ENCODE measurements at regions not wholly inside any gene's neighbourhood (a gene's known extent, or its start where the extent isn't known, plus 50 kb on each side); places are given as distances from the start of the nearest gene placed in this dataset.

GRCh38 chr6:79804732-79805131, 142.6 kb downstream of the ELOVL4 start:
- H3K36me3 ChIP-seq (replicated peaks in 1 of 2; ENCODE audit: insufficient read depth in 1 of 2, low read depth in 2 of 2) = no peaks in the 10 kb centered on the region
- TF ChIP-seq POLR2A (IDR thresholded peaks at IDR 0.05) = no peak
- TF ChIP-seq CTCF (IDR thresholded peaks at IDR 0.05) = no peak
- intact Hi-C loops (cut with DNase I) = no loop called here
- H3K27ac ChIP-seq = no peak overlapping the region
- ATAC-seq (no peak), DNase-seq (no peak)
- no peak overlapping the region for H3K4me3 ChIP-seq
- WGBS, 2 donors = 68 to 72% methylated on average over 3 of the region's 3 CpGs
- no peaks in the 10 kb centered on the region for H3K27me3 ChIP-seq
- H3K4me1 ChIP-seq = no peaks in the 10 kb centered on the region
- no peaks in the 10 kb centered on the region for H3K9me3 ChIP-seq

- intact Hi-C loops (cut with DNase I) = no loop called here
- no peak for ATAC-seq
- Histone ChIP-seq H3K27ac (no peak overlapping the region), H3K9me3 (no peaks in the 10 kb centered on the region), H3K36me3 (replicated peaks in 1 of 2; ENCODE audit: insufficient read depth in 1 of 2, low read depth in 2 of 2) (no peaks in the 10 kb centered on the region), H3K4me1 (no peaks in the 10 kb centered on the region), H3K27me3 (no peaks in the 10 kb centered on the region), H3K4me3 (no peak overlapping the region)
- TF ChIP-seq POLR2A (IDR thresholded peaks at IDR 0.05) (no peak), CTCF (IDR thresholded peaks at IDR 0.05) (no peak)
- no peak for DNase-seq
Measured at GRCh38 chr6:79803917-79804316, 143.4 kb downstream of the ELOVL4 start.

GRCh38 chr6:79802657-79803300, 144.6 kb downstream of the ELOVL4 start:
- 33 to 53% methylated on average over 4 to 5 of the region's 5 CpGs for WGBS, 2 donors
- H3K9me3 ChIP-seq = no peaks in the 10 kb centered on the region
- ATAC-seq = no peak
- no peak overlapping the region for H3K4me3 ChIP-seq
- TF ChIP-seq POLR2A (IDR thresholded peaks at IDR 0.05) (no peak), CTCF (IDR thresholded peaks at IDR 0.05) (no peak)
- H3K36me3 ChIP-seq (replicated peaks in 1 of 2; ENCODE audit: insufficient read depth in 1 of 2, low read depth in 2 of 2) = no peaks in the 10 kb centered on the region
- no peak overlapping the region for H3K27ac ChIP-seq
- DNase-seq = no peak
- H3K4me1 ChIP-seq = no peaks in the 10 kb centered on the region
- no peaks in the 10 kb centered on the region for H3K27me3 ChIP-seq
- intact Hi-C loops (cut with DNase I) = no loop called here

- intact Hi-C loops (cut with DNase I) = no loop called here
- TF ChIP-seq POLR2A (IDR thresholded peaks at IDR 0.05) = no peak
- TF ChIP-seq CTCF (IDR thresholded peaks at IDR 0.05) = no peak
- Histone ChIP-seq H3K36me3 (replicated peaks in 1 of 2; ENCODE audit: insufficient read depth in 1 of 2, low read depth in 2 of 2) (no peaks in the 10 kb centered on the region), H3K4me1 (no peaks in the 10 kb centered on the region), H3K27me3 (no peaks in the 10 kb centered on the region), H3K27ac (no peak overlapping the region), H3K9me3 (no peaks in the 10 kb centered on the region), H3K4me3 (no peak overlapping the region)
- ATAC-seq = no peak
- DNase-seq = no peak
Measured at GRCh38 chr6:79801362-79801761, 146.0 kb downstream of the ELOVL4 start.

GRCh38 chr6:79798841-79799240, 148.5 kb downstream of the ELOVL4 start:
- Histone ChIP-seq H3K9me3 (no peaks in the 10 kb centered on the region), H3K4me1 (no peaks in the 10 kb centered on the region), H3K36me3 (replicated peaks in 1 of 2; ENCODE audit: insufficient read depth in 1 of 2, low read depth in 2 of 2) (no peaks in the 10 kb centered on the region), H3K27me3 (no peaks in the 10 kb centered on the region), H3K27ac (no peak overlapping the region), H3K4me3 (no peak overlapping the region)
- ATAC-seq = no peak
- TF ChIP-seq POLR2A (IDR thresholded peaks at IDR 0.05) (no peak), CTCF (IDR thresholded peaks at IDR 0.05) (no peak)
- 38 to 53% methylated on average over 2 of the region's 2 CpGs for WGBS, 2 donors
- intact Hi-C loops (cut with DNase I) = no loop called here
- no peak for DNase-seq

All from body of pancreas (tissue), 4 donors.